ENCODE measurements at regions not wholly inside any gene's neighbourhood (a gene's known extent, or its start where the extent isn't known, plus 50 kb on each side); places are given as distances from the start of the nearest gene placed in this dataset.
A peak's percentile ranks its signal among the peaks of the same experiment; 100 is the strongest.
"Not testable (repeated sequence)": the region's sequence is repeated elsewhere in the genome, so short reads cannot be mapped to it uniquely, and the experiment has no call there.

GRCh38 chr1:219058891-219059820 is 114.5 kb upstream of the LYPLAL1 start:
- in situ Hi-C loops (cut with MboI; ENCODE audit: low pct_unique_long_range_greater_than_20kb in 2 of 9, low sequenced_read_pairs in 9 of 9, unreplicated experiment in 9 of 9): loop anchor here in 3 of 9 experiments (25.0 kb wide), 2 partner anchors 497 to 722 kb away; partner anchors contain the start of gene TGFB2 (in 3 of the 3)
- H3K4me3 ChIP-seq: no peak overlapping the region
- H3K27ac ChIP-seq: no peak overlapping the region
- WGBS, 10 experiments: 86 to 100% (median 100%) methylated on average over 1 of the region's 1 CpG; no CpG with 5 or more reads in 2 of the 10 experiments
- no peaks in the 10 kb centered on the region for H3K4me1 ChIP-seq (replicated peaks in 1 of 2)
- peak in 1 of 8 experiments; percentile 52 for ATAC-seq (replicated peaks in 6 of 8)

- peak in 1 of 8 experiments; percentile 86 for ATAC-seq (replicated peaks in 6 of 8)
- WGBS, 10 experiments: 13 to 95% (median 79%) methylated on average over 1 to 5 of the region's 5 CpGs; no CpG with 5 or more reads in 1 of the 10 experiments
- Histone ChIP-seq H3K4me1 (replicated peaks in 1 of 2) (no peaks in the 10 kb centered on the region), H3K4me3 (no peak overlapping the region), H3K27ac (no peak overlapping the region)
- in situ Hi-C loops (cut with MboI; ENCODE audit: low pct_unique_long_range_greater_than_20kb in 2 of 9, low sequenced_read_pairs in 9 of 9, unreplicated experiment in 9 of 9): loop anchor here in 3 of 9 experiments (25.0 kb wide), 2 partner anchors 498 to 723 kb away; partner anchors contain the start of gene TGFB2 (in 3 of the 3)
Measured at GRCh38 chr1:219060798-219061197, 112.9 kb upstream of the LYPLAL1 start.

- H3K27ac ChIP-seq: no peak overlapping the region
- peaks cover 0 to 8% of the 10 kb centered on the region in 2 donors for H3K4me1 ChIP-seq (replicated peaks in 1 of 2)
- no peak overlapping the region for H3K4me3 ChIP-seq
- no peak for ATAC-seq (replicated peaks in 6 of 8)
- 38 to 92% (median 77%) methylated on average over 1 to 4 of the region's 4 CpGs for WGBS, 10 experiments
- in situ Hi-C loops (cut with MboI; ENCODE audit: low pct_unique_long_range_greater_than_20kb in 2 of 9, low sequenced_read_pairs in 9 of 9, unreplicated experiment in 9 of 9): loop anchor here in 3 of 9 experiments (25.0 kb wide), 2 partner anchors 500 to 725 kb away; partner anchors contain the start of gene TGFB2 (in 3 of the 3)
Measured at GRCh38 chr1:219062161-219062560, 111.5 kb upstream of the LYPLAL1 start.

GRCh38 chr1:219066098-219066497 is 107.6 kb upstream of the LYPLAL1 start:
- H3K27ac ChIP-seq: no peak overlapping the region
- H3K4me3 ChIP-seq: no peak overlapping the region
- in situ Hi-C loops (cut with MboI; ENCODE audit: low pct_unique_long_range_greater_than_20kb in 2 of 9, low sequenced_read_pairs in 9 of 9, unreplicated experiment in 9 of 9): loop anchor here in 3 of 9 experiments (25.0 kb wide), 2 partner anchors 504 to 729 kb away; partner anchors contain the start of gene TGFB2 (in 3 of the 3)
- H3K4me1 ChIP-seq (replicated peaks in 1 of 2): peaks cover 0 to 11% of the 10 kb centered on the region in 2 donors
- ATAC-seq (replicated peaks in 6 of 8): no peak
- 80 to 100% (median 96%) methylated on average over 1 of the region's 1 CpG; no CpG with 5 or more reads in 2 of the 10 experiments for whole genome bisulfite sequencing, 10 experiments

- in situ Hi-C loops (cut with MboI; ENCODE audit: low pct_unique_long_range_greater_than_20kb in 2 of 9, low sequenced_read_pairs in 9 of 9, unreplicated experiment in 9 of 9): loop anchor here in 3 of 9 experiments (25.0 kb wide), 2 partner anchors 504 to 729 kb away; partner anchors contain the start of gene TGFB2 (in 3 of the 3)
- ATAC-seq (replicated peaks in 6 of 8): peak; percentile 36 to 94 (median 47)
- H3K4me3 ChIP-seq: no peak overlapping the region
- H3K27ac ChIP-seq: no peak overlapping the region
- 0 to 87% (median 66%) methylated on average over 1 of the region's 1 CpG; no CpG with 5 or more reads in 4 of the 10 experiments for WGBS, 10 experiments
- peaks cover 0 to 11% of the 10 kb centered on the region in 2 donors for H3K4me1 ChIP-seq (replicated peaks in 1 of 2)
Measured at GRCh38 chr1:219066631-219067349, 106.9 kb upstream of the LYPLAL1 start.

- H3K27ac ChIP-seq: no peak overlapping the region
- in situ Hi-C loops (cut with MboI; ENCODE audit: low pct_unique_long_range_greater_than_20kb in 2 of 9, low sequenced_read_pairs in 9 of 9, unreplicated experiment in 9 of 9): loop anchor here in 3 of 9 experiments (25.0 kb wide), 2 partner anchors 505 to 730 kb away; partner anchors contain the start of gene TGFB2 (in 3 of the 3)
- H3K4me3 ChIP-seq: no peak overlapping the region
- H3K4me1 ChIP-seq (replicated peaks in 1 of 2): peaks cover 0 to 11% of the 10 kb centered on the region in 2 donors
- ATAC-seq (replicated peaks in 6 of 8): no peak
- WGBS, 10 experiments: 57 to 100% (median 91%) methylated on average over 1 to 4 of the region's 4 CpGs; no CpG with 5 or more reads in 1 of the 10 experiments
Measured at GRCh38 chr1:219067350-219067712, 106.3 kb upstream of the LYPLAL1 start.

- peaks cover 0 to 23% of the 10 kb centered on the region in 2 donors for H3K4me1 ChIP-seq (replicated peaks in 1 of 2)
- in situ Hi-C loops (cut with MboI; ENCODE audit: low pct_unique_long_range_greater_than_20kb in 2 of 9, low sequenced_read_pairs in 9 of 9, unreplicated experiment in 9 of 9): loop anchor here in 3 of 9 experiments (25.0 kb wide), 2 partner anchors 508 to 733 kb away; partner anchors contain the start of gene TGFB2 (in 3 of the 3)
- not testable (repeated sequence) for H3K4me3 ChIP-seq; ATAC-seq (replicated peaks in 6 of 8); H3K27ac ChIP-seq
- WGBS, 10 experiments: 71 to 100% (median 87%) methylated on average over 1 to 2 of the region's 2 CpGs; no CpG with 5 or more reads in 2 of the 10 experiments
Measured at GRCh38 chr1:219070395-219070794, 103.3 kb upstream of the LYPLAL1 start.

- no peak overlapping the region for H3K27ac ChIP-seq
- ATAC-seq (replicated peaks in 6 of 8): no peak
- in situ Hi-C loops (cut with MboI; ENCODE audit: low pct_unique_long_range_greater_than_20kb in 2 of 9, low sequenced_read_pairs in 9 of 9, unreplicated experiment in 9 of 9): loop anchor here in 3 of 9 experiments (25.0 kb wide), 2 partner anchors 509 to 734 kb away; partner anchors contain the start of gene TGFB2 (in 3 of the 3)
- H3K4me3 ChIP-seq: no peak overlapping the region
- 40 to 100% (median 80%) methylated on average over 1 to 3 of the region's 4 CpGs for WGBS, 10 experiments
- H3K4me1 ChIP-seq (replicated peaks in 1 of 2): peaks cover 0 to 31% of the 10 kb centered on the region in 2 donors
Measured at GRCh38 chr1:219071209-219071608, 102.5 kb upstream of the LYPLAL1 start.

- WGBS, 10 experiments: 72 to 98% (median 90%) methylated on average over 2 to 5 of the region's 5 CpGs
Measured at GRCh38 chr1:219072329-219072728, 101.3 kb upstream of the LYPLAL1 start.

GRCh38 chr1:219074084-219074728 is 99.5 kb upstream of the LYPLAL1 start:
- ATAC-seq (replicated peaks in 6 of 8): peak in 1 of 8 experiments; percentile 18
- in situ Hi-C loops (cut with MboI; ENCODE audit: low pct_unique_long_range_greater_than_20kb in 2 of 9, low sequenced_read_pairs in 9 of 9, unreplicated experiment in 9 of 9): loop anchor here in 3 of 9 experiments (25.0 kb wide), 2 partner anchors 512 to 737 kb away; partner anchors contain the start of gene TGFB2 (in 3 of the 3)
- Histone ChIP-seq H3K4me1 (replicated peaks in 1 of 2) (peaks cover 0 to 25% of the 10 kb centered on the region in 2 donors), H3K27ac (no peak overlapping the region), H3K4me3 (no peak overlapping the region)
- 67 to 100% (median 96%) methylated on average over 1 to 4 of the region's 5 CpGs; no CpG with 5 or more reads in 2 of the 10 experiments for WGBS, 10 experiments

More at GRCh38 chr1:219072329-219072728, 101.3 kb upstream of the LYPLAL1 start:
- no peak for ATAC-seq (replicated peaks in 6 of 8)
- H3K4me3 ChIP-seq: no peak overlapping the region
- H3K4me1 ChIP-seq (replicated peaks in 1 of 2): peaks cover 0 to 26% of the 10 kb centered on the region in 2 donors
- H3K27ac ChIP-seq: no peak overlapping the region
- in situ Hi-C loops (cut with MboI; ENCODE audit: low pct_unique_long_range_greater_than_20kb in 2 of 9, low sequenced_read_pairs in 9 of 9, unreplicated experiment in 9 of 9): loop anchor here in 3 of 9 experiments (25.0 kb wide), 2 partner anchors 510 to 735 kb away; partner anchors contain the start of gene TGFB2 (in 3 of the 3)

- WGBS, 10 experiments: 67 to 100% (median 94%) methylated on average over 1 to 2 of the region's 2 CpGs; no CpG with 5 or more reads in 3 of the 10 experiments
- ATAC-seq (replicated peaks in 6 of 8): peak in 2 of 8 experiments; percentile 26 to 51
- in situ Hi-C loops (cut with MboI; ENCODE audit: low pct_unique_long_range_greater_than_20kb in 2 of 9, low sequenced_read_pairs in 9 of 9, unreplicated experiment in 9 of 9): no loop called here
- Histone ChIP-seq H3K4me3 (no peak overlapping the region), H3K4me1 (replicated peaks in 1 of 2) (peaks cover 0 to 25% of the 10 kb centered on the region in 2 donors), H3K27ac (peak overlapping the region in 1 of 2 donors; percentile 16)
Measured at GRCh38 chr1:219075121-219075879, 98.4 kb upstream of the LYPLAL1 start.

All from motor neuron (in vitro differentiated cells).